ENCODE measurements at regions not wholly inside any gene's neighbourhood (a gene's known extent, or its start where the extent isn't known, plus 50 kb on each side); places are given as distances from the start of the nearest gene placed in this dataset.

DNA sequence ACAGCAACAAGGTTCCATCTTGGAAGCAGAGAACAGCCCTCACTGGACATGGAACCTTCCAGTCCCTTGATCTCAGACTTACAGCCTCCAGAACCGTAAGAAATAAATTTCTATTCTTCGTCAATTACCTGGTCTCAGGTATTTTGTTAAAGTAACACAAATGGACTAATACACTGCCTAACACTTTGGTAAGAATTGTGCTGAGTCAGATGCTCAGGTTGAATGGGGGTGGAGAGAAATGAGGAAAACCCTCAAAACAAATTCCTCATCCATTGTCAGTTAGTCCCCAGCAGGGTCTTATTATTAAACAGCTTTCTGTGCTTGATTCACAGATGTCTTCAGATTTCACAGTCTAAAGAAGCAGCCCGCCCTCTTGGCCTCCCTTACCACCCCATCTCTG lies 306.2 kb upstream of the SLCO3A1 start:
- H3K27me3 ChIP-seq = no peaks in the 10 kb centered on the region
- no peak for ATAC-seq
- no peaks in the 10 kb centered on the region for H3K4me1 ChIP-seq
- DNase-seq = no peak
- intact Hi-C loops (cut with DNase I) = no loop called here
- no peak overlapping the region for H3K27ac ChIP-seq
- no peaks in the 10 kb centered on the region for H3K36me3 ChIP-seq (replicated peaks in 1 of 2; ENCODE audit: insufficient read depth in 1 of 2, low read depth in 2 of 2)
- 75 to 80% methylated on average over 3 of the region's 3 CpGs for WGBS, 2 donors
- H3K9me3 ChIP-seq = no peaks in the 10 kb centered on the region
- H3K4me3 ChIP-seq = no peak overlapping the region
- TF ChIP-seq, protein P1, sequence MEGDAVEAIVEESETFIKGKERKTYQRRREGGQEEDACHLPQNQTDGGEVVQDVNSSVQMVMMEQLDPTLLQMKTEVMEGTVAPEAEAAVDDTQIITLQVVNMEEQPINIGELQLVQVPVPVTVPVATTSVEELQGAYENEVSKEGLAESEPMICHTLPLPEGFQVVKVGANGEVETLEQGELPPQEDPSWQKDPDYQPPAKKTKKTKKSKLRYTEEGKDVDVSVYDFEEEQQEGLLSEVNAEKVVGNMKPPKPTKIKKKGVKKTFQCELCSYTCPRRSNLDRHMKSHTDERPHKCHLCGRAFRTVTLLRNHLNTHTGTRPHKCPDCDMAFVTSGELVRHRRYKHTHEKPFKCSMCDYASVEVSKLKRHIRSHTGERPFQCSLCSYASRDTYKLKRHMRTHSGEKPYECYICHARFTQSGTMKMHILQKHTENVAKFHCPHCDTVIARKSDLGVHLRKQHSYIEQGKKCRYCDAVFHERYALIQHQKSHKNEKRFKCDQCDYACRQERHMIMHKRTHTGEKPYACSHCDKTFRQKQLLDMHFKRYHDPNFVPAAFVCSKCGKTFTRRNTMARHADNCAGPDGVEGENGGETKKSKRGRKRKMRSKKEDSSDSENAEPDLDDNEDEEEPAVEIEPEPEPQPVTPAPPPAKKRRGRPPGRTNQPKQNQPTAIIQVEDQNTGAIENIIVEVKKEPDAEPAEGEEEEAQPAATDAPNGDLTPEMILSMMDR (IDR thresholded peaks at IDR 0.05) = no peak
- no peak for TF ChIP-seq POLR2A (IDR thresholded peaks at IDR 0.05)

DNA sequence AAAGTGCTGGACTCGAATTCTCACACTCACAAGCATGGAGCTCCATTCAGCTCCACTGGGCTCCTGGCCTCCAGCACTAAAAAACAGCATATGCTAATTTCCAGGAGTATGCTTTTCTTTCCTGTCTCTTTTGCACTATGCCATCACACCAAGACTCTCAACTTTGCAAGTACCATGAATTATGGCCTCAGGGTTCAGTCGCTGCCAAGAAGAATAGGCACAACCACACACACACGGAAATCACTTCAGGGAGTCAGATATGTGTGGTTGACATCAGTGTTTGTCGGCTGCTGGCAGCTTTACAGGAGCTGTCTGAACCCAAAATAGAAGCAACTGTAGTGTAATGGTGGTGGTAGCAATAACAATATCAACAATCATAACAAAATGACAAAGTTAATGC lies 305.0 kb upstream of the SLCO3A1 start:
- intact Hi-C loops (cut with DNase I) = no loop called here
- Histone ChIP-seq H3K4me1 (no peaks in the 10 kb centered on the region), H3K27me3 (no peaks in the 10 kb centered on the region), H3K4me3 (no peak overlapping the region), H3K9me3 (no peaks in the 10 kb centered on the region), H3K36me3 (replicated peaks in 1 of 2; ENCODE audit: insufficient read depth in 1 of 2, low read depth in 2 of 2) (no peaks in the 10 kb centered on the region), H3K27ac (no peak overlapping the region)
- TF ChIP-seq, protein P1 (IDR thresholded peaks at IDR 0.05) = no peak
- no peak for TF ChIP-seq POLR2A (IDR thresholded peaks at IDR 0.05)
- 62 to 76% methylated on average over 4 of the region's 4 CpGs for whole genome bisulfite sequencing, 2 donors
- ATAC-seq (no peak), DNase-seq (no peak)

DNA sequence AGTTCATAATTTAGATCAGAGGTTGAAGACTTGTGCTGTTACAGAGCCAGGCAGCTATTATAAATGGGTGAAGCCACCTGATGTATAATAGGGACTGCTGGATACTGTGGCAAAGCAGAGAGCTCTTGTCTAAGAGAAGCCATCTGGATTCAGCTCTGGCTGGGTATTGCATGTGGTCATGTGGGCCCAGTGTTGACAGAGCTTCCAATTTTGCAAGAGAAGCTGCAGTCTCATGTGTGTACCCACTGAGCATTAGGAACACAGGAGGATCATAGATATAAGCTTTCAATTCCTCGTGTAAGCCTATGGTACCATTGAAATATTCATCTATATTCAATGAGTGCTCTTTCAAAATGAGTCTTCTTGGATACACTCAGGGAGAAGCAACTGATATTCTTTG lies 303.9 kb upstream of the SLCO3A1 start:
- no peak for TF ChIP-seq POLR2A (IDR thresholded peaks at IDR 0.05)
- TF ChIP-seq, protein P1 (IDR thresholded peaks at IDR 0.05) = no peak

DNA sequence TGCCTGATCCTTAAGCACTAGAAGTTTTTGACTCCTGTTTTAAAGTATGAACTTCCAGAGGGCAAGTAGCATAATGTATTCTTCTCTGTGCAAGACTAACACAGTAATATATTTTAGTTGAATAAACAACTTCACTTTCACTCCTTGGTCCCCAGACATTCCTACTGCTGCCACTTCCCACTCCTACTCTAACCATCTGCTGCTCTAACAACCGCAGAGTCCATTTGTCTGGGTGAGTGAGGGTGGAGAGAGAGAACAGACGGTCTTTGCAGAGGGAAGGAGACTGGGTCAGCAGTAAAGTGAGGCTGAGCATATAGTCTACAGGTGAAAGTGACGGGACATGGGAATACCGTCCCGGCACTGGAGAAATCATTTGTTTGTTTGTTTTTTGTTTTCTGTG lies 301.0 kb upstream of the SLCO3A1 start:
- H3K9me3 ChIP-seq = no peaks in the 10 kb centered on the region
- H3K36me3 ChIP-seq (replicated peaks in 1 of 2; ENCODE audit: insufficient read depth in 1 of 2, low read depth in 2 of 2) = no peaks in the 10 kb centered on the region
- H3K4me3 ChIP-seq = no peak overlapping the region
- 74 to 83% methylated on average over 5 of the region's 5 CpGs for WGBS, 2 donors
- no peaks in the 10 kb centered on the region for H3K27me3 ChIP-seq
- ATAC-seq (no peak), DNase-seq (no peak)
- intact Hi-C loops (cut with DNase I) = no loop called here
- H3K4me1 ChIP-seq = no peaks in the 10 kb centered on the region
- TF ChIP-seq POLR2A (IDR thresholded peaks at IDR 0.05) = no peak
- TF ChIP-seq, protein P1 (IDR thresholded peaks at IDR 0.05) = no peak
- no peak overlapping the region for H3K27ac ChIP-seq

More for the DNA sequence above, 303.9 kb upstream of the SLCO3A1 start:
- ATAC-seq (no peak), DNase-seq (no peak)
- Histone ChIP-seq H3K9me3 (no peaks in the 10 kb centered on the region), H3K4me1 (no peaks in the 10 kb centered on the region), H3K27me3 (no peaks in the 10 kb centered on the region), H3K27ac (no peak overlapping the region), H3K36me3 (replicated peaks in 1 of 2; ENCODE audit: insufficient read depth in 1 of 2, low read depth in 2 of 2) (no peaks in the 10 kb centered on the region), H3K4me3 (no peak overlapping the region)
- 61 to 82% methylated on average over 1 of the region's 1 CpG for WGBS, 2 donors
- intact Hi-C loops (cut with DNase I) = no loop called here

DNA sequence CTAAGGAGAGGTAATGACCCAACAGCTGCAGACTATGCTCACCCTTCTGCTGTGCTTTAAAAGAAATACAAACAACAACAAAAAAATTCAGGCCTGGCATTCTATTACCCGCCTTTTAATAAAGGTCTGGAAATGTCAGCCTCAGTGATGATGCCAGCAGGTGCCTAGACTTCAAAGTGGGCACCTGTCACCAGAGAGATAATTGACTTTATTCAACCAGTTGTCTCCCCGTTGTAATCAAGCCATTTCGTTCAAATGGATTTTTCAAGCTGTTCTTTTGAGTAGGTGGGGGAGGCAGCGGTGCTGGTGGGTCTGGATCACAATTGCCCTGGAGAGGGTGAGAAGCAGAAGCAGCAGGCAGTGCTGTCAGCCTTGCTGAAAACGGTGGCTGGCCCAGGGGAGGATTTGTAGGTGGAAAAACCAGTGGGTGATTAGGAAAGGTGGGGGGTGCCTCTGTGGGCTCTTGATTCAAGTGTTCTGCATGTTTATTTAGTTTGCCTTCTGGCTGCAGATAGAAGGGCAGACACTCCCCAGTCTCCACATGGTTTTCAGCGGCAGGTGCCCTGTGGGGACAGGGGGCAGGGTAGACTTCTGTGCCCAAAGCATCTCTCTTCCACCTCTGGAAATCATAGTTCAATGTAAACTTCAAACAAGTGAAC lies 300.2 kb upstream of the SLCO3A1 start:
- TF ChIP-seq, protein P1 (IDR thresholded peaks at IDR 0.05) = no peak
- no peak for TF ChIP-seq POLR2A (IDR thresholded peaks at IDR 0.05)
- no peak for ATAC-seq
- intact Hi-C loops (cut with DNase I) = no loop called here

More for the DNA sequence above, 300.2 kb upstream of the SLCO3A1 start:
- no peaks in the 10 kb centered on the region for H3K27me3 ChIP-seq
- DNase-seq = no peak
- H3K36me3 ChIP-seq (replicated peaks in 1 of 2; ENCODE audit: insufficient read depth in 1 of 2, low read depth in 2 of 2) = no peaks in the 10 kb centered on the region
- no peaks in the 10 kb centered on the region for H3K9me3 ChIP-seq
- H3K4me3 ChIP-seq = no peak overlapping the region
- H3K4me1 ChIP-seq = no peaks in the 10 kb centered on the region
- WGBS, 2 donors = 56 to 61% methylated on average over 6 of the region's 6 CpGs
- H3K27ac ChIP-seq = no peak overlapping the region

Measured in body of pancreas (tissue), 4 donors.